ENCODE measurements at regions not wholly inside any gene's neighbourhood (a gene's known extent, or its start where the extent isn't known, plus 50 kb on each side); places are given as distances from the start of the nearest gene placed in this dataset.

- no peak overlapping the region for H3K4me3 ChIP-seq (replicated peaks in 1 of 2; ENCODE audit: low read depth in 1 of 2, low read length in 2 of 2)
- TF ChIP-seq SRF (IDR thresholded peaks at IDR 0.05; ENCODE audit: low read depth) = no peak
- no peak for TF ChIP-seq YY1 (IDR thresholded peaks at IDR 0.05; ENCODE audit: extremely low read depth, insufficient replicate concordance, low read depth, low read length)
- TF ChIP-seq ELF1 (IDR thresholded peaks at IDR 0.05; ENCODE audit: borderline replicate concordance, low read depth) = no peak
- TF ChIP-seq POLR2AphosphoS5 (IDR thresholded peaks at IDR 0.05; ENCODE audit: low read depth, low read length) = no peak
- no peak for TF ChIP-seq EZH2 (IDR thresholded peaks at IDR 0.05)
- TF ChIP-seq EZH2phosphoT487 (IDR thresholded peaks at IDR 0.05; ENCODE audit: borderline replicate concordance) = no peak
- TF ChIP-seq RAD21 (IDR thresholded peaks at IDR 0.05; ENCODE audit: low read depth) = no peak
- TF ChIP-seq ZNF274 (IDR thresholded peaks at IDR 0.05; ENCODE audit: low read depth, low read length) = no peak
- TF ChIP-seq ATF3 (IDR thresholded peaks at IDR 0.05) = no peak
- no peak for TF ChIP-seq MAX (IDR thresholded peaks at IDR 0.05)
- no peak for TF ChIP-seq SP1 (IDR thresholded peaks at IDR 0.05; ENCODE audit: low read depth)
- H3K9me2 ChIP-seq (ENCODE audit: insufficient read depth) = no peaks in the 10 kb centered on the region
- no TSS peak for BruUV-seq (replicated peaks)
- no peaks in the 10 kb centered on the region; a peak in 1 of 4 replicates for H3K4me1 ChIP-seq (ENCODE audit: control insufficient read depth in 1 of 2, insufficient read depth in 2 of 2, low read length in 2 of 2)
- no peak overlapping the region for H3K4me2 ChIP-seq (ENCODE audit: low read length)
- no peak overlapping the region for H3K9ac ChIP-seq (ENCODE audit: low read length)
- H3K27ac ChIP-seq (ENCODE audit: low read depth, low read length) = no peak overlapping the region
- no peak for DNase-seq (ENCODE audit: low read depth, low spot score)
- ChIA-PET RAD21 (ENCODE audit: low non-redundant PET in 1 of 2, low total read pairs in 2 of 2, uncharacterized antibody in 2 of 2, unreplicated experiment in 2 of 2) (no interaction called here), POLR2A (no interaction called here), CTCF (no interaction called here)
- ATAC-seq = no peak
- no peaks in the 10 kb centered on the region for H3K79me2 ChIP-seq (ENCODE audit: insufficient read depth, low read length)
- H2AFZ ChIP-seq (ENCODE audit: low read depth, low read length, poor library complexity, severe bottlenecking) = no peak overlapping the region
- no peaks in the 10 kb centered on the region for H3K9me3 ChIP-seq (ENCODE audit: control insufficient read depth in 1 of 2, insufficient read depth in 1 of 2, low read depth in 1 of 2, low read length in 2 of 2)
- H4K20me1 ChIP-seq (ENCODE audit: insufficient read depth) = no peaks in the 10 kb centered on the region
- H3K27me3 ChIP-seq (ENCODE audit: insufficient read depth, low read length) = no peaks in the 10 kb centered on the region
- intact Hi-C loops (cut with micrococcal nuclease) = no loop called here
- no peaks in the 10 kb centered on the region for H3K36me3 ChIP-seq (ENCODE audit: control insufficient read depth in 1 of 2, insufficient read depth in 2 of 2, low read length in 2 of 2)
These were observed 86.3 kb upstream of the AMOTL1 start for GRCh38 chr11:94681852-94682251.

Measured in HCT116 (cell line).